ENCODE measurements at regions not wholly inside any gene's neighbourhood (a gene's known extent, or its start where the extent isn't known, plus 50 kb on each side); places are given as distances from the start of the nearest gene placed in this dataset.

DNA sequence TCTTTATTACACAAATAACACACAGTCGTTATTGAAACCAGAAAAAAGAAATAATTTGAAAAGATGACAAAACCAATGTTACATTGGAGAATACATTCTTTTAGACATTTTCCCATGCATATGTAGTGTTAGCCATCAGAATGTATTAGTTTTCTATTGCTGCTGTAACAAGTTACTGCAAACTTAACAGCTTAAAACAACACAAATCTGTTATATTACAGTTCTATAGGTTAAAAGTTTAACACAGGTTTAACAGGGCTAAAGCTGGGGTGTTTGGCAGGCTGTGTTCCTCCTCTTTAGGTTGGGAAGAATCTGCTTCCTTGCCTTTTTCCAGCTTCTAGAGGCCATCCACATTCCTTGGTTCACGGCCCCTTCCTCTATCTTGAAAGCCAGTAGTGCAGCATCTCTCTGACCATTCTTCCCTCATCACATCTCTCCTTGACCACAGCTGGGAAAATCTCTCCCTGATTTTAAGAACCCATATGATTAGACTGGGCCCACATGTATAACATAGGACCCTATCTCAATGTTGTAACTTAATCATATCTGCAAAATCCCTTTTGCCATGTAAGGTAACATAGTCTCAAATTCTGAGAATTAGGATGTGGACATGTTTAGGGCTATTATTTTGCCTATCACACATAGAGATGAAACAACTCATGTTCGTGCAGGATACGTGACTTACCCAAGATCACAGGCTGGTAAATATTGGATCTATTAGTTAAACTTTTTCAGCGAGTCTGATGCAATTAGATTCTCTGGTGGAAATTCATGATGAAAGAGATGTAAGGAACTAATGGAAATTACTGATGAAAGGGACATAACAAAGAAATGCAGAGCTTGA lies 145.4 kb upstream of the TMEM170B start:
- TF ChIP-seq CTCF (IDR thresholded peaks at IDR 0.05): no peak
- ATAC-seq (ENCODE audit: insufficient number of reproducible peaks, low FRiP score, low read depth) (no peak), DNase-seq (ENCODE audit: low spot score) (no peak)
- Histone ChIP-seq H3K4me3 (no peak overlapping the region), H3K27me3 (replicated peaks; ENCODE audit: insufficient read depth) (no peaks in the 10 kb centered on the region), H3K4me1 (ENCODE audit: control insufficient read depth in 1 of 2, low read depth in 2 of 2) (peaks cover 26 to 41% of the 10 kb centered on the region in 2 donors), H3K27ac (peak overlapping the region in 1 of 2 donors; percentile 36), H3K9me3 (no peaks in the 10 kb centered on the region), H3K36me3 (no peaks in the 10 kb centered on the region)

DNA sequence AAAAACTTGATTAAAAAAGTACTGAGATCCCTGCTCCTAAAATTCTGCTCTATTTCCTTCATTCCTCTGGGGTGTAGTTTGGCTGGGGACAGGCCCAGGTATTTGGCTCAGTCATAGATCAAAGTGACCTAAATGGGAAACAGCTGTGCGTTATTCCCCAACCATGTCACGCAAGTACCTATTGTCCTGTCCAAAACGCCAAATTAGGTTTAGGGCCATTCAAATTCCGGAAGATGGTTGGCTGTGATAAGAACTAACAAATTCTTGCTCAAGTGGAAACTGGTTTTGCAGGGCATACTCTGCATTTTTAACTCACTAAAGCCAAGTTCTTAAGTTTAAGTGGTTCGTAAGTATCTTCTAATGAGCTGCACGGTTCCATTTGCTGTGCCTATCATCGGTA lies 147.6 kb upstream of the TMEM170B start:
- peaks cover 26 to 41% of the 10 kb centered on the region in 2 donors for H3K4me1 ChIP-seq (ENCODE audit: control insufficient read depth in 1 of 2, low read depth in 2 of 2)
- H3K4me3 ChIP-seq: no peak overlapping the region
- no peaks in the 10 kb centered on the region for H3K9me3 ChIP-seq
- ATAC-seq (ENCODE audit: insufficient number of reproducible peaks, low FRiP score, low read depth) (peak; percentile 40), DNase-seq (ENCODE audit: low spot score) (no peak)
- H3K27me3 ChIP-seq (replicated peaks; ENCODE audit: insufficient read depth): no peaks in the 10 kb centered on the region
- TF ChIP-seq CTCF (IDR thresholded peaks at IDR 0.05): no peak
- no peaks in the 10 kb centered on the region for H3K36me3 ChIP-seq
- peak overlapping the region; percentile 72 to 83 for H3K27ac ChIP-seq

- ATAC-seq (ENCODE audit: insufficient number of reproducible peaks, low FRiP score, low read depth): no peak
Measured at GRCh38 chr6:11388983-11389944, 148.3 kb upstream of the TMEM170B start.

GRCh38 chr6:11387707-11388430 lies 149.7 kb upstream of the TMEM170B start:
- Histone ChIP-seq H3K4me3 (no peak overlapping the region), H3K27ac (no peak overlapping the region), H3K9me3 (no peaks in the 10 kb centered on the region), H3K4me1 (ENCODE audit: control insufficient read depth in 1 of 2, low read depth in 2 of 2) (peaks cover 18 to 38% of the 10 kb centered on the region in 2 donors), H3K27me3 (replicated peaks; ENCODE audit: insufficient read depth) (no peaks in the 10 kb centered on the region), H3K36me3 (no peaks in the 10 kb centered on the region)
- DNase-seq (ENCODE audit: low spot score) (no peak), ATAC-seq (ENCODE audit: insufficient number of reproducible peaks, low FRiP score, low read depth) (no peak)
- no peak for TF ChIP-seq CTCF (IDR thresholded peaks at IDR 0.05)

More at GRCh38 chr6:11388983-11389944, 148.3 kb upstream of the TMEM170B start:
- no peaks in the 10 kb centered on the region for H3K9me3 ChIP-seq
- no peak overlapping the region for H3K4me3 ChIP-seq
- no peaks in the 10 kb centered on the region for H3K27me3 ChIP-seq (replicated peaks; ENCODE audit: insufficient read depth)
- H3K27ac ChIP-seq: peak overlapping the region; percentile 72 to 83
- TF ChIP-seq CTCF (IDR thresholded peaks at IDR 0.05): no peak
- no peaks in the 10 kb centered on the region for H3K36me3 ChIP-seq
- DNase-seq (ENCODE audit: low spot score): no peak
- peaks cover 25 to 42% of the 10 kb centered on the region in 2 donors for H3K4me1 ChIP-seq (ENCODE audit: control insufficient read depth in 1 of 2, low read depth in 2 of 2)
